Left ventricle myocardium inferior (tissue), 1 donor: ENCODE measurements at regions not wholly inside any gene's neighbourhood (a gene's known extent, or its start where the extent isn't known, plus 50 kb on each side); places are given as distances from the start of the nearest gene placed in this dataset.

Experiments
- DNase-seq: peaks from one replicate; pipeline ENCODE4 v3.0.0-alpha.2; 2020
- H3K27ac ChIP-seq: fragments of 200-600 bp; replicated peaks from 2 replicates; pipeline ENCODE4 v1.8.0; 2021
- H3K27me3 ChIP-seq: fragments of 200-600 bp; 2 replicates; pipeline ENCODE4 v1.8.0; 2021; ENCODE audit warnings: low read depth
- H3K36me3 ChIP-seq: fragments of 200-600 bp; 2 replicates; pipeline ENCODE4 v1.8.0; 2021
- H3K4me1 ChIP-seq: fragments of 200-600 bp; 2 replicates; pipeline ENCODE4 v1.8.0; 2021
- H3K4me3 ChIP-seq: fragments of 200-600 bp; 2 replicates; pipeline ENCODE4 v1.8.0; 2021; ENCODE audit warnings: mild to moderate bottlenecking, moderate library complexity
- H3K9me3 ChIP-seq: fragments of 200-600 bp; replicated peaks from 2 replicates; pipeline ENCODE4 v1.8.0; 2021
- intact Hi-C: fragments of 100-400 bp; cut with micrococcal nuclease; formaldehyde crosslinking; loops from one replicate; pipeline ENCODE4 v1.11.0; 2022
- TF ChIP-seq, protein P1 (sequence below): fragments of 200-600 bp; IDR thresholded peaks from 2 replicates; pipeline ENCODE4 v1.8.0; 2021; ENCODE audit warnings: antibody characterized with exemption, mild to moderate bottlenecking, borderline replicate concordance
- donor health status: DM: no; HTN: yes; CAD: no; lungs with severe emphysema.

DNA sequence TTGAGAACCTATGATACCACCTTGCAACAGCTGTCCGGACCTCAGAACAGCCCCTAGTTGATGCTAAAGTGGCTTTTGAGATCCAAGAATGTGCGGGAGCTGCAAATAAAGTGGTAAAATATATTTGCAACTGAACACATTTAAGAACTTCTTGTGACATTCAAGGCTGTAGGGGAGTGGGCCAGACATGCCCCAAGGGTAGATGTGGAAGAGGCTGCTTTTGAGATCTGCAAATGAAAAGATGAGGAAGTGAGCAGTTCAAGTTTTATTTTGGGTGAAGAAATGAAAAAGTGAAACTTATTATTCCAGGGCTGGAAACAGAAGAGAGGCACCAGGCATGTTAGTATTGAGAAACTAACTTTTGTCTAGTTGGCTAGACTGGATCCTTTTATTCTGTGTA lies 359.5 kb upstream of the PLXNA2 start:
- Histone ChIP-seq H3K4me3 (no peak overlapping the region), H3K4me1 (no peaks in the 10 kb centered on the region), H3K27me3 (no peaks in the 10 kb centered on the region), H3K36me3 (no peaks in the 10 kb centered on the region), H3K9me3 (no peaks in the 10 kb centered on the region), H3K27ac (no peak overlapping the region)
- TF ChIP-seq, protein P1, sequence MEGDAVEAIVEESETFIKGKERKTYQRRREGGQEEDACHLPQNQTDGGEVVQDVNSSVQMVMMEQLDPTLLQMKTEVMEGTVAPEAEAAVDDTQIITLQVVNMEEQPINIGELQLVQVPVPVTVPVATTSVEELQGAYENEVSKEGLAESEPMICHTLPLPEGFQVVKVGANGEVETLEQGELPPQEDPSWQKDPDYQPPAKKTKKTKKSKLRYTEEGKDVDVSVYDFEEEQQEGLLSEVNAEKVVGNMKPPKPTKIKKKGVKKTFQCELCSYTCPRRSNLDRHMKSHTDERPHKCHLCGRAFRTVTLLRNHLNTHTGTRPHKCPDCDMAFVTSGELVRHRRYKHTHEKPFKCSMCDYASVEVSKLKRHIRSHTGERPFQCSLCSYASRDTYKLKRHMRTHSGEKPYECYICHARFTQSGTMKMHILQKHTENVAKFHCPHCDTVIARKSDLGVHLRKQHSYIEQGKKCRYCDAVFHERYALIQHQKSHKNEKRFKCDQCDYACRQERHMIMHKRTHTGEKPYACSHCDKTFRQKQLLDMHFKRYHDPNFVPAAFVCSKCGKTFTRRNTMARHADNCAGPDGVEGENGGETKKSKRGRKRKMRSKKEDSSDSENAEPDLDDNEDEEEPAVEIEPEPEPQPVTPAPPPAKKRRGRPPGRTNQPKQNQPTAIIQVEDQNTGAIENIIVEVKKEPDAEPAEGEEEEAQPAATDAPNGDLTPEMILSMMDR = no peak
- intact Hi-C loops = no loop called here
- DNase-seq = no peak

DNA sequence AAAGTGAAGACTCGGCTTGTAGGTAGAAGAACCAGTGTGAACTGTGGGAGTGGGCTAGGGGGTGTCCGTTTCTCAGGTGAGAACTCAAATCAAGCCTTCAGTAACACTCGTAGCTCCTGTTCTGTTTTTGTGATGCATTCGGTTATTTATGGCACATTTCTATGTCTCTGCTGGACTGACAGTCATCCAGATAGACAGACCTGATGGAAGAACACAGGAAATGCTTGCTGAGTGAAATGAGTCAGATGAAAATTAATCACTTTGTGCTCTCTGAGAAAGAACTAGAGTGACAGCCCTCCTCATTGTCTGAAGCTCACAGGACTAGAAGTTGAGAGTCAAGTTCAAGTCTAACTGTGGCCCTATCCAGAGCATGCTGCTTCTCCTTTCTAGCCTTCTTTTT lies 360.1 kb upstream of the PLXNA2 start:
- no peaks in the 10 kb centered on the region for H3K36me3 ChIP-seq
- intact Hi-C loops = no loop called here

DNA sequence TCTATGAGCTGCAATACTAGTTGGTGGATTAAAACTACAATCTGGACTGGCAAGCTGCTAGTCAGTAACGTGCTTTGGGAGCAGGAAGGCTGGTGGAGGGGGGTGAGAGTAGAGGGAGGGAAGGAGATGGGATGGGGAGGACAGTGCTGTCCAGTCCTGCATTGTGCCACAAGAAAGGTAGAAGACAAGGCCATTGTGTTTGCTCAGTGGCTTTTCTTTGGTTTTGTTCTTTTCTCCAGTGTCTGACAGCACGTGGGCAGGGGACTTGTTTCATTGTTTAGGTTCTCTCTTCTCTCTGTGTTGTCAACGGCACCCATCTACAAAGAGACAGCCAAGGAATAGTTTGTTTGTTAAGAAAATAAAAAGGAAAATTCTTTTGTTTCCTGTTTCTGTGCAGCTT lies 362.8 kb upstream of the PLXNA2 start:
- Histone ChIP-seq H3K4me3 (no peak overlapping the region), H3K36me3 (no peaks in the 10 kb centered on the region), H3K9me3 (no peaks in the 10 kb centered on the region), H3K27ac (no peak overlapping the region), H3K4me1 (no peaks in the 10 kb centered on the region), H3K27me3 (no peaks in the 10 kb centered on the region)
- TF ChIP-seq, protein P1 = no peak
- intact Hi-C loops = no loop called here
- DNase-seq = no peak

More for the DNA sequence above, 360.1 kb upstream of the PLXNA2 start:
- H3K9me3 ChIP-seq = no peaks in the 10 kb centered on the region
- no peaks in the 10 kb centered on the region for H3K4me1 ChIP-seq
- no peak for DNase-seq
- H3K27me3 ChIP-seq = no peaks in the 10 kb centered on the region
- H3K27ac ChIP-seq = no peak overlapping the region
- H3K4me3 ChIP-seq = no peak overlapping the region
- TF ChIP-seq, protein P1 = no peak

DNA sequence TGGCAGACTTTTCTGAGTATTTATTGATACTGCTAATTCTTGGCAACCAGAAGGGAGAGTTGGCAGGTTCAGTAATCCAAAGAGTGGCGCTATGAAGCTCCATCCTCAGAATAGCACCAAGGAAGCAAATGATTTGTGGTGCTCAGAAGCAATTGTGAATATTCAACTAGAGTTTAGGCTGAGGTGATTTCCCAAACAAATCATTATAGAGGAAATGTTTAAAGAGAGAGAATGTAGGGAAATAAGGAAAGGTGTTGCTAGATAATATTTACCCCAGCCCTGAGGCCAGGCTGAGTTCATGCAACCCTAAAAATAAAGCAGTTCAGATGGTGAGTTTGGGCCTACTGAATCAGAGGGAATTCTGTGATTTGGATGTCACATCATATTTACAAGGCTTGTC lies 363.4 kb upstream of the PLXNA2 start:
- Histone ChIP-seq H3K27ac (no peak overlapping the region), H3K9me3 (no peaks in the 10 kb centered on the region), H3K27me3 (no peaks in the 10 kb centered on the region), H3K36me3 (no peaks in the 10 kb centered on the region), H3K4me1 (no peaks in the 10 kb centered on the region), H3K4me3 (no peak overlapping the region)
- intact Hi-C loops = no loop called here
- TF ChIP-seq, protein P1 = no peak
- no peak for DNase-seq

DNA sequence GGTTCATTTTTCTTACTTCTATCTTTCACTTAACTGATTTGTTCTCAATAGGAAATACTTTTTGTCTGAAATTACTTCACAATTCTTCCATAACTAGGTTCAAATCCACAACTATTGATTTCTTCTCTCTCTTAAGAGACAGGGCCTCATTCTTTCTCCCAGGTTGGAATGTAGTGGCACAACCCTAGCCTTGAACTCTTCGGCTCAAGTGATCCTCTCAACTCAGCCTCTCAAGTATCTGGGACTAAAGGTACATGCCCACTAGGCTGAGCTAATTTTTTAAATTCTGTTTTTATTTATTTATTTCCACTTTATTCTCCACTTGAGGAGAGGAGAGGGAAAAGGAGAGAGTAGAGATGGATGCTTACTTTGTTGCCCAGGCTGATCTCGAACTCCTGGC lies 370.4 kb upstream of the PLXNA2 start:
- Histone ChIP-seq H3K4me3 (no peak overlapping the region), H3K4me1 (no peaks in the 10 kb centered on the region), H3K9me3 (peaks cover 14% of the 10 kb centered on the region), H3K27me3 (no peaks in the 10 kb centered on the region), H3K36me3 (no peaks in the 10 kb centered on the region), H3K27ac (no peak overlapping the region)
- no peak for DNase-seq
- TF ChIP-seq, protein P1 = no peak
- intact Hi-C loops = no loop called here

DNA sequence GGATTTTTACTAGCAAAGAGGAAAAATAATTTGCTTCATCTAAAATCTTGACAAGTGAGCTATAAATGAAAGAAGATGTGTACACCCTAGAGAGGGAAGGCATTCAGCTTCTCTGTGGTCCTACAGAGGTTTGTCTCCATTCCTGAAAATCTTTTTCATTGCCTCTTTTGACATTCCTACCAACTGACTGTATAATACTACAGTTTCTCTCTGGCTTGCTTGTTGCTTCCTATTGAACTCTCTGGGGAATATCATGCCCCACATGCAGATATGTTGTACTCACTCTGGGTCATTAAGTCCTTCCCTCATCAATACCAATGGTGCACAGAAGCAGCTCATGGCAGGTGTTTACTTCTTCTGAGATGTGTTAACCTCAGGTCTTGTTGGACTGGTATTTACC lies 371.2 kb upstream of the PLXNA2 start:
- Histone ChIP-seq H3K4me3 (no peak overlapping the region), H3K27ac (no peak overlapping the region), H3K4me1 (no peaks in the 10 kb centered on the region), H3K27me3 (no peaks in the 10 kb centered on the region), H3K36me3 (no peaks in the 10 kb centered on the region), H3K9me3 (peaks cover 21% of the 10 kb centered on the region)
- TF ChIP-seq, protein P1 = no peak
- intact Hi-C loops = no loop called here
- no peak for DNase-seq
